B cell (primary cell): ENCODE measurements at regions not wholly inside any gene's neighbourhood (a gene's known extent, or its start where the extent isn't known, plus 50 kb on each side); places are given as distances from the start of the nearest gene placed in this dataset.

ENCODE experiments used
- ATAC-seq: fragments of 200-7000 bp; cut with Tn5 transposase; one replicate; pipeline ENCODE4 v1.10.0; 2021; ENCODE audit warnings: low read depth, mild to moderate bottlenecking, moderate number of reproducible peaks, moderate library complexity
- CTCF ChIA-PET: fragments of 350-600 bp; sonication (Branson Sonifier 250); formaldehyde crosslinking; loops from one replicate; lab custom pipeline; 2021; ENCODE audit warnings: antibody characterized with exemption, inconsistent platforms; lab: Charles Lee
- POLR2A ChIA-PET: fragments of 350-600 bp; sonication (Branson Sonifier 250); formaldehyde crosslinking; loops from one replicate; lab custom pipeline; 2021; ENCODE audit warnings: antibody characterized with exemption; lab: Charles Lee
- DNase-seq: peaks from one replicate; pipeline ENCODE4 v3.0.0; 2013
- H2AFZ ChIP-seq: 2 replicates; pipeline ENCODE4 v1.6.1; 2012; ENCODE audit warnings: mild to moderate bottlenecking, low read depth, low read length; ENCODE audit not compliant: insufficient read depth, poor library complexity, severe bottlenecking
- H3K27ac ChIP-seq, 2 donors: 1 replicate in 1 of 2; 2 replicates in 1 of 2; pipeline ENCODE4 v1.5.1; 2012 to 2013; ENCODE audit warnings: low read length in 2 of 2, mild to moderate bottlenecking in 2 of 2, moderate library complexity in 1 of 2
- H3K27me3 ChIP-seq, 4 experiments: fragments of 200-600 bp in 1 of 4; sonication (generic) in 1 of 4; replicated peaks in 1 of 4; 1 replicate in 2 of 4; 2 replicates in 2 of 4; pipeline versions ENCODE4 v1.6.1 to v1.7.0; 2013 to 2016; ENCODE audit warnings: low read length in 3 of 4, mild to moderate bottlenecking in 2 of 4, mixed read lengths in 1 of 4, moderate library complexity in 1 of 4; ENCODE audit not compliant: insufficient read depth in 4 of 4, control insufficient read depth in 3 of 4; ENCODE audit errors: control extremely low read depth in 1 of 4
- H3K36me3 ChIP-seq, 2 experiments: replicated peaks in 1 of 2; 1 replicate in 1 of 2; 2 replicates in 1 of 2; pipeline versions ENCODE4 v1.6.1 to v1.7.1; 2013; ENCODE audit warnings: low read length in 1 of 2; ENCODE audit not compliant: insufficient read depth in 2 of 2, control insufficient read depth in 1 of 2; ENCODE audit errors: control extremely low read depth in 1 of 2, extremely low read depth in 1 of 2
- H3K4me1 ChIP-seq, 2 donors: fragments of 200-600 bp in 1 of 2; sonication (generic) in 1 of 2; 1 replicate in 1 of 2; 2 replicates in 1 of 2; pipeline versions ENCODE4 v1.5.1 to v1.6.1; 2013 to 2017; ENCODE audit warnings: low read length in 2 of 2; ENCODE audit not compliant: control insufficient read depth in 2 of 2, insufficient read depth in 2 of 2
- H3K4me2 ChIP-seq: replicated peaks from 2 replicates; pipeline ENCODE3; 2012; ENCODE audit warnings: mild to moderate bottlenecking, low read depth, low read length; ENCODE audit not compliant: poor library complexity, severe bottlenecking
- H3K4me3 ChIP-seq, 5 experiments: fragments of 200-600 bp in 1 of 5; sonication (generic) in 1 of 5; 1 replicate in 3 of 5; 2 replicates in 2 of 5; pipeline versions ENCODE4 v1.5.1 to v1.7.0; 2011 to 2016; ENCODE audit warnings: low read length in 4 of 5, mild to moderate bottlenecking in 4 of 5, low read depth in 2 of 5, control low read depth in 1 of 5, moderate library complexity in 1 of 5; ENCODE audit not compliant: insufficient read depth in 1 of 5; ENCODE audit errors: control extremely low read depth in 1 of 5, extremely low read depth in 1 of 5
- H3K79me2 ChIP-seq: fragments of 200-600 bp; sonication (generic); one replicate; pipeline ENCODE4 v1.6.0; 2016; ENCODE audit warnings: low read length; ENCODE audit not compliant: control insufficient read depth, insufficient read depth
- H3K9ac ChIP-seq: fragments of 200-600 bp; sonication (generic); 2 replicates; pipeline ENCODE4 v1.6.1; 2017; ENCODE audit warnings: mild to moderate bottlenecking, low read length, moderate library complexity
- H3K9me3 ChIP-seq, 3 donors: one replicate each; pipeline versions ENCODE4 v1.6.1 to v1.7.1; 2013; ENCODE audit warnings: low read length in 2 of 3; ENCODE audit not compliant: control insufficient read depth in 2 of 3, insufficient read depth in 1 of 3; ENCODE audit errors: control extremely low read depth in 1 of 3
- H4K20me1 ChIP-seq: 2 replicates; pipeline ENCODE4 v1.6.0; 2012; ENCODE audit warnings: mild to moderate bottlenecking, low read length; ENCODE audit not compliant: insufficient read depth, control insufficient read depth, poor library complexity, severe bottlenecking
- H3K27ac Mint-ChIP-seq: one replicate; pipeline ENCODE4 v1.8.0; 2021; ENCODE audit warnings: mixed read lengths
- H3K27me3 Mint-ChIP-seq: one replicate; pipeline ENCODE4 v1.8.0; 2021; ENCODE audit warnings: mixed read lengths
- H3K4me1 Mint-ChIP-seq: one replicate; pipeline ENCODE4 v1.8.0; 2021; ENCODE audit warnings: mixed read lengths
- H3K4me3 Mint-ChIP-seq: one replicate; pipeline ENCODE4 v1.8.0; 2021; ENCODE audit warnings: mixed read lengths
- H3K9me3 Mint-ChIP-seq: one replicate; pipeline ENCODE4 v1.8.0; 2022; ENCODE audit warnings: mixed read lengths; ENCODE audit not compliant: insufficient read depth
- CTCF ChIP-seq: fragments of 200-600 bp; IDR thresholded peaks from one replicate; pipeline ENCODE4 v1.8.0; 2022; ENCODE audit warnings: antibody characterized with exemption, mild to moderate bottlenecking
- EZH2 ChIP-seq: IDR thresholded peaks from 2 replicates; pipeline ENCODE4 v1.6.1; 2012; ENCODE audit warnings: borderline replicate concordance, low read depth, mild to moderate bottlenecking, moderate library complexity, low read length; ENCODE audit not compliant: insufficient read depth, poor library complexity, severe bottlenecking
- WGBS: methylation state at CpG from one replicate; pipeline ENCODE4 v1.1.5; 2013; ENCODE audit warnings: missing lambda C conversion rate; ENCODE audit not compliant: insufficient coverage; 5-methylcytosine and 5-hydroxymethylcytosine counted together
- intact Hi-C: fragments of 100-400 bp; cut with micrococcal nuclease; formaldehyde crosslinking; loops from one replicate; pipeline ENCODE4 v1.10.0; 2022

- Histone ChIP-seq H3K4me2 (no peak overlapping the region), H3K27me3 (peaks cover 0 to 18% (median 8%) of the 10 kb centered on the region in 4 experiments), H2AFZ (no peak overlapping the region), H3K4me1 (no peaks in the 10 kb centered on the region), H4K20me1 (no peaks in the 10 kb centered on the region), H3K9me3 (no peaks in the 10 kb centered on the region), H3K4me3 (no peak overlapping the region), H3K79me2 (no peaks in the 10 kb centered on the region), H3K27ac (no peak overlapping the region), H3K36me3 (no peaks in the 10 kb centered on the region), H3K9ac (no peak overlapping the region)
- DNase-seq (no peak), ATAC-seq (no peak)
- ChIA-PET CTCF (no interaction called here), POLR2A (no interaction called here)
- H3K27me3 Mint-ChIP-seq = peaks cover 41% of the 10 kb centered on the region
- WGBS = 86% methylated on average over 33 of the region's 41 CpGs
- H3K9me3 Mint-ChIP-seq = no peaks in the 10 kb centered on the region
- H3K27ac Mint-ChIP-seq = no peak overlapping the region
- H3K4me3 Mint-ChIP-seq = no peak overlapping the region
- no peak for TF ChIP-seq CTCF
- no peak for TF ChIP-seq EZH2
- H3K4me1 Mint-ChIP-seq = no peaks in the 10 kb centered on the region
- intact Hi-C loops = no loop called here
These were observed 206.3 kb upstream of the FOXF1 start for GRCh38 chr16:86303787-86304678.

- no peak for ATAC-seq
- Histone ChIP-seq H3K9ac (no peak overlapping the region), H3K9me3 (no peaks in the 10 kb centered on the region), H3K79me2 (no peaks in the 10 kb centered on the region), H3K4me1 (no peaks in the 10 kb centered on the region), H3K36me3 (no peaks in the 10 kb centered on the region), H3K4me2 (no peak overlapping the region), H3K27ac (no peak overlapping the region), H3K4me3 (no peak overlapping the region), H2AFZ (no peak overlapping the region), H3K27me3 (peaks cover 0 to 13% (median 6%) of the 10 kb centered on the region in 4 experiments), H4K20me1 (no peaks in the 10 kb centered on the region)
- Mint-ChIP-seq H3K27ac (no peak overlapping the region), H3K4me1 (no peaks in the 10 kb centered on the region), H3K9me3 (no peaks in the 10 kb centered on the region), H3K4me3 (no peak overlapping the region), H3K27me3 (peaks cover 38% of the 10 kb centered on the region)
- 72% methylated on average over 2 of the region's 2 CpGs for WGBS
- intact Hi-C loops = no loop called here
- TF ChIP-seq CTCF = no peak
- ChIA-PET POLR2A (no interaction called here), CTCF (no interaction called here)
- DNase-seq = no peak
These were observed 205.5 kb upstream of the FOXF1 start for GRCh38 chr16:86304868-86305267.
